GM21619 (cell line): ENCODE measurements at regions not wholly inside any gene's neighbourhood (a gene's known extent, or its start where the extent isn't known, plus 50 kb on each side); places are given as distances from the start of the nearest gene placed in this dataset.
"Not testable (repeated sequence)": the region's sequence is repeated elsewhere in the genome, so short reads cannot be mapped to it uniquely, and the experiment has no call there.

Experiments used
- ATAC-seq: cut with Tn5 transposase; IDR thresholded peaks from one replicate; pipeline ENCODE4 v1.9.1; 2021; ENCODE audit not compliant: unreplicated experiment

DNA sequence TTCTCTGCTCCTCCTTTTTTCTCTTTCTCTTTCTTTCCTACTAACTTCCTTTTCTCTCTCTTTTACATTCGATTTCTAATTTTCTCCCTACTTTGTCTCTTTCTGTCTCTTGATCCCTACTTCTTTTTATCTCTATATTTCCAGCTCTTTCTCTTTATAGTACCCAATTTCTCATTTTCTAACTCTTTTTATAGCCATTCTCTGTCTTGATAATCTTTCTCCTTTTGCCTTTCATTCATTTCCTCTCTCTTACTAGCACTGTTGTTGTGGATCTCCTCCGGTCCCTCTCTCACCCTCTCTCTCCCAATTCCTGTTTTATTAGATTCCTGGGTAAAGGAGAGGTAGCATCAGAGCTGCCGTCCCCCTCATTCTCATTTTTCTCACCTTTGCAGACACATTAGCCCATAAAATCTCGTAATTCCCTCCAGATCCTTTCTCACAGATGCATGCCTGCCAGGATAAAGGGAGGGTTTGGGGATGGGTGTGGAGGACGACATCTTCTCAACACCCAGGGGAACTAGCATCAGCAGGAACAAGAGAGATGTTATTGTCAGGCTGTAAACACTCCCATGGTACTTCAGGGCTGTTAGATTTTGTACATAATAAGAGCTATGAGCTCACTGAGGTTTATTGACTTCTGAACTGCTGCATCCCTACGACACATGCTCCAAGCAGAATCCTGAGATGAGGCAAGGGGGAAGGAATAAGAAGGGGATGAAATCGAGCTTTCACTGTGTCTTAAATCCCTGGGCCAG is 159.0 kb upstream of the GALNT2 start:
- ATAC-seq, result no peak

DNA sequence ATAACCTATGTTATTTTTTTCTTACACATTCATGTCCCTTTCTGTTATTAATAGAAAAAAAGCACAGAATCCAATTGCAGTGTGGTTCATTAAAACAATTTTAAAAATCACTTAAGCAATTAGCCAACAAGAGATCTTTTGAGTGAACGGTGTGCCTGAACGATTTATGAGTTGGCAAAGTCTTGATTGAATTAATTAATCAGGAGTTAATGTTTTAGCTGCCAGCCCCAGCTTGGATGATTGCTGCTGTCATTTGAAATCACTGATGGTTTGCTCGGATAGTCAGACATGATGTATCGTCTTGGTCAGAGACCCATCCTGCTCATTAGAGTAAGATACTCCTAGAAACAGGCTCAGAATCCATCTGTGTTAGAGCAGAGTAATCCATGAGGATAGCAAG is 158.3 kb upstream of the GALNT2 start:
- no peak for ATAC-seq

- ATAC-seq, result no peak
Measured at GRCh38 chr1:229913489-229913888, 153.5 kb upstream of the GALNT2 start.

- ATAC-seq, result not testable (repeated sequence)
Measured at GRCh38 chr1:229919488-229919887, 147.6 kb upstream of the GALNT2 start.

DNA sequence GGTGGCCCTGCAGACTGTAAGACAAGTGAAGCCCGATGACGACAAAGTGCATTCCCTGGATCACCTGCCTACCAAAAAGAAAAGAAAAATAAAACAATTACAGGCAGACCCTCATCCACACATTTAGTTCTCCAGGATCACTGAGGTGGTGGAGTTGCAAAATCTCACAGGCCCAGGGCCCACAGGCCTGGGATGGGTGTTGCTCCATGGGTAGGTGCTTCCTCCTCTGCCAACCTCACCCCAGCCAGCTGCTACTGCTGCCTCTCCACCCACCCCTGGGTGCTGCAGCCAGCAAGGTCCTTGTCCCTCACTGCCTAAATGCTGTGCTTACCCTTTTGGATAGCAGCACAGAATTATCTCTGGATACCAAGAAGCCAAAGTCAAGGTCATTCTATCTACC is 146.4 kb upstream of the GALNT2 start:
- no peak for ATAC-seq

GRCh38 chr1:229922249-229922648 is 144.8 kb upstream of the GALNT2 start:
- no peak for ATAC-seq

GRCh38 chr1:229924639-229925038 is 142.4 kb upstream of the GALNT2 start:
- ATAC-seq, result no peak

GRCh38 chr1:229928767-229929166 is 138.3 kb upstream of the GALNT2 start:
- no peak for ATAC-seq

- not testable (repeated sequence) for ATAC-seq
Measured at GRCh38 chr1:229931751-229932150, 135.3 kb upstream of the GALNT2 start.

GRCh38 chr1:229935157-229935556 is 131.9 kb upstream of the GALNT2 start:
- not testable (repeated sequence) for ATAC-seq

DNA sequence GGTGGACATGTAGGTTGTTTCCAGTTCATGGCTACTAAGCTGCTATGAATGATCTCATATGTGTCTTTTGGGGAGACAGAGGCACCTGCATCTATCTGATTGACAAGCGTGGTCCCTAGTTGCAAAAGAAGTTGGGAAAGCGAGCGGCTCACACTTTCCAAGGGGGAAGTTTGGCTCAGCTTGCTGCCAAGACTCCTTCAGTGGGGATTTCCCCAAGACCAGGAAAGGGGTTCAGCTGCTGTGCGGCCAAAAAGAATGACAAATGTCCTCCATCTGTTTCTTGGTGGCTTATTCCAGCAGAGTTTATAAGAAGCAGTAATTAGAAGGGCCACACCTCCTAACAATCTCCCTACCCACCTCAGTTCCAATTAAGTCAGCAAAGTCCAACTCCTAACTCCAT is 128.5 kb upstream of the GALNT2 start:
- ATAC-seq, result no peak

- no peak for ATAC-seq
Measured at GRCh38 chr1:229940684-229941083, 126.4 kb upstream of the GALNT2 start.

DNA sequence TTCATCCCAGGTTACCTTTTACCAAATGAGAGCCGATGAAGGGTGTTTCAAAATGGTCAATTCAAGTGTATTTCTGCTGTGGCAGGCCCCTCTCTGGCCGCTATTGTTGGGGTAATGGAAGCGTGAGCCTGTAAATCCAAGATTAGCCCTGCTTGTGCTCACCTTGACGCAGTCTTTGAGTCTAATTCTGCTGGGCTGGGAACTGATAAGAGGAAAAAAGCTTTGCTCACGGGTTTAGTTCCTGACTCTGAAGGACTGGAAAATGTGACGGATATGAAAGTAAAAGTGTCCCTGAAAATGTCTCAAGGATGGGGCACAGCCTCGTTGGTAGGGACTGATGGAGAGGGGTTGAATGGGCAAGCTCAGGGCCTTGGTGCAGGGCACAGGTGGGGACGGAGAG is 125.9 kb upstream of the GALNT2 start:
- no peak for ATAC-seq

DNA sequence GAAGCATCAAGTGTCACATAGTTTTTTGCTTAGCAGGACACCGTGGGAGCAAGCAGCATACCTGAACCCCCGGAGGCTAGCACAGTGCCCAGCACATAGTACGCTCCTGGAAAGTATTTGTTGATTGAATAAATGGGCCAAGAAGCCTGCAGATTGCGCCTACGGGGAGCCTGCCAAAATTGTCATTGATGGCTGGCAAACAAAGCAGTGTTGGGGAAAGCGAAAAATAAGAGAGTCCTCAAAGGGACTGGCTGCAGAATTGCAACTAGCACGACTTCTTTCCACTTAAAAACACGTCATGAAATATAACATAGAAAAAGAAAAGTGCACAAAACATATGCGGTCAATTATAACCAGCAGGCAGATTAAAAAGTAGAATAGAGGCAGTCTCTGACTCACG is 125.2 kb upstream of the GALNT2 start:
- no peak for ATAC-seq

GRCh38 chr1:229942501-229942900 is 124.5 kb upstream of the GALNT2 start:
- no peak for ATAC-seq

- no peak for ATAC-seq
Measured at GRCh38 chr1:229943148-229943714, 123.8 kb upstream of the GALNT2 start.

DNA sequence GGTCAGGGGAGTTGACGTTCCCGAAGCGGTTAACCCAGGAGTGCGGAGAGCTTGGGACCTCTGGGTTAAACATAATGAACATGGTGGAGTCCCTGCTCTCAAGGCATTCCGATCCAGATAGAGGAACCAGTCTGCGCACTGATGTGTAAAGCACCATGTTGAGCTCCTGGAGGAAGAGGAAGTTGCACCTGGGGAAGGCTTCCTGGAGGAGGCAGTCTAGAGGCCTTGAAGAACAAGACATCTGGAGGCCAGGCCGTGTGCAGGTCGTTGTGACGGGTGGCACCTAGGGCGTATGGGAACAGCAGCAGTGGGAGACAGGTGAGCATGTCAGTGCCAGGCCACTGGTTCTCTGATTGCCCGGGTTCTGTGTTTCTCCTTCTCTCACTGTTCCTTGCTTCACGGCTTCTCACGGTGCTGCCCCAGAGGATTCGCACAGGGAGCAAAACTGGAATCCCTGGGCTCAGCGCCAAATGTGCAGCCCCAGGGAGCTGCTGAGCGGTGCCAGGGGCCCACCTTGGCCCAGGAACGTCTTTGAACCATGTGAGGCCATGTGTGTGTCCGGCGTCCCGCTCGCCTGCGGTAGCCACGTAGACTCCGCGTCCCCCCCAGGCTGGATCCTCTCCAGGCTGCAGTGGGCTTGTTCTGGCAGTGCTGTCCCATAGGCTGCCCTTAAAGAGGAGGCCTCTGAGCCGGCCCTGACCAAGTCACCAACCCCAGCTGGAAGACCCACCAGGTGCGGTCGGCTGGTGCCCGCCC is 122.9 kb upstream of the GALNT2 start:
- ATAC-seq, result no peak

DNA sequence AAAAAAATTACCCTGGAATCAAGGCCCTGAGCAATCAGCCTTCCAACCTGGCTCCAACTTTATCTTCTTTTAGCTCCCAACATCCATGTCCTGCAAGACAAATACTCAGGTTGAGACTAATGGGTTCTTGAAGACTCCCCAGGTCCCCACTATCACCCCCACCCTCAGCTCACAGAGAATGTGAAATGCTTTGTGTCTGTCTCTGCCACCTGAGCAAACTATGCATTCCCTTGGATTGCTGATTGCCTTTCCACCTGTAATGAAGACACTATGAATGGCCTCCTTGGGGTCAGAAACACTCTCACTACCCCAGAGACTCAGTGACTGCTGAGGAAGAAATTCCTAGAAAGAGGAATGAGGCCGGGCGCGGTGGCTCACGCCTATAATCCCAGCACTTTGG is 121.2 kb upstream of the GALNT2 start:
- no peak for ATAC-seq

DNA sequence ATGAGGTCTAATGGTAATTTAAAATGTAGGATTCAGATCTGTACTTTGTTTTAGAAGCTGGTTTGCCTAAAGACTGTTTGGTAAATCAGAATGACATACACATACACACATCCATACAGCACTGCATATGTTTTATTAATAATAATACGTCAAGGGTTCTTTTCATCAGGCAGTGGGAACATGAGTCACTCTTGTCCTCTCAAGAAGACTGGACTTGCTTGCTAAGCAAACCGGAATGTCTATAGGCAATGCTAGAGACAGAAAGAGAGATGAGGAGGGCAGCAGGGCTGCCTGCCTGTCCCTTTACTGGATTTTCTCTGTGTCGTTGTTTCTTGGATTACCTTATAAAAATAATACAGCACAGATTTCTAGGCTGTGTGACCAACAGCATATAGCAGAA is 119.1 kb upstream of the GALNT2 start:
- no peak for ATAC-seq

DNA sequence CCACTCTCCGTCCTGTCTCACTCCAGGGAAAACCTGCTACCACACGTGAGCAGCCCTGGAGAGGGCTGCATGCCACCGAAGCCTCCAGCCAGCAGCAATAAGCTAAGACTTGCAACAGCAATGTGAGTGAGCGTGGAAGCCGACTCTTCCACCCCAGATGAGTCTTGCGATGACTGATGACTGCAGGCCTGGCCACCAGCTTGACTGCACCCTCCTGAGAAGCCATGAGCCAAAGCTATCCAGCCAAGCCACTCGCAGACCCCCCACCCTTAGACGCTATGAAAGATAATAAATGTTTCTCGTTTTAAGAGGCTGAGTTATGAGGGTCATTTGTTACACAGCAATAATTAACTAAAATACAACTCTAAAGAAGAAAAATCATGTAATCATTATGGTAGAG is 118.6 kb upstream of the GALNT2 start:
- ATAC-seq, result no peak

DNA sequence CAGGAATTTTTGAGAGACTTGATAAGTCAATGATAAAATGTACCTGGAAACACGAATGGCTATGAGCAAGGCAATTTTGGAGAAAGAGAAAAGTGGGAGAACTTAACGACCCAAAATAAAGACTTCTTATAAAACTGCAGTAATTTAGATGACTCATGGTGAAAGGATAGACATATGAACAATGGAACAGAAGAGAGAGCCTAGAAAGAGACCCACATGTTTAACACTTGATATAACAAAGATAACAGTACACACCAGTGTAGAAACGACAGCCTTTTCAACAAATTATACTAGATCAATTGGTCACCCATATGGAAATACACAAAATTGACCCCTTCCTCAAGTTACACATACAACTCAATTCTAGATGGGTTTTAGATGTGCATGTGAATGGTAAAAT is 117.5 kb upstream of the GALNT2 start:
- ATAC-seq, result no peak

DNA sequence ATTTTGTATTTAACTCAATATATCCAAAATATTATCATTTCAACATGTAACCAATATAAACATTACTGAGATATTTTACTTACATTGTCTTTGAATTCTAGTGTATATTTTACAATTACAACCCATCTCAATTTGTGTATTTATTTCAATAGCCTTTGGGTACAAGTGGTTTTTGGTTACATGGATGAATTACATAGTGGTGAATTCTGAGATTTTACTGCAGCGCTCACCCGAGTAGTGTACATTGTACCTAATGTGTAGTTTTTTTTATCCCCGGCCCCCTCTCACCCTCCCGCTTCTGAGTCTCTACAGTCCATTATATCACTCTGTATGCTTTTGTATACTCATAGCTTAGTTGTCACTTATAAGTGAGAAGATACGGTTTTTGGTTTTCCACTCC is 117.0 kb upstream of the GALNT2 start:
- ATAC-seq, result no peak
